ENCODE measurements at regions not wholly inside any gene's neighbourhood (a gene's known extent, or its start where the extent isn't known, plus 50 kb on each side); places are given as distances from the start of the nearest gene placed in this dataset.

DNA sequence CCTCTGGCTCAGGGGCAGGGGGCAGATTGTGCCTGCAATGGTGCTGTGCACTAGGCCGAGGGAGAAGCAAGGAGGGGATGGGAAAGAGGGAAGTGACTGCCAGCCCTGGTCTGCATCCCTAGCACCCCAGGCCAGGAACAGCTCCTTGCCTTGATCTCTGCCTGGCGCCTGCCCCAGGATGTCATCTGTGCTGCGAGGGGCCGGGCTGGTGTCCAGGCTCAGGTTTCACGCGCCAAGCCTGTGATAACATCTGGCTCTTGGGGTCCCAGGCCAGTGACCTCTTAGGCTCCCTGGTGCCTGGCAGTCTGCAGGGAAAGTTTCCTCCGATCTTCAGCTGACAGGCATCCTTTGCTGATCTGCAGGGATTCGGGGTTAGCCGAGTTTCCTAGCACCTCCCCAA, 193.5 kb upstream of the GPR26 start:
- WGBS, 4 donors: 0 to 18% (median 3%) methylated on average over 3 to 9 of the region's 9 CpGs
- TF ChIP-seq POLR2A (IDR thresholded peaks at IDR 0.05): no peak
- TF ChIP-seq, protein P1, sequence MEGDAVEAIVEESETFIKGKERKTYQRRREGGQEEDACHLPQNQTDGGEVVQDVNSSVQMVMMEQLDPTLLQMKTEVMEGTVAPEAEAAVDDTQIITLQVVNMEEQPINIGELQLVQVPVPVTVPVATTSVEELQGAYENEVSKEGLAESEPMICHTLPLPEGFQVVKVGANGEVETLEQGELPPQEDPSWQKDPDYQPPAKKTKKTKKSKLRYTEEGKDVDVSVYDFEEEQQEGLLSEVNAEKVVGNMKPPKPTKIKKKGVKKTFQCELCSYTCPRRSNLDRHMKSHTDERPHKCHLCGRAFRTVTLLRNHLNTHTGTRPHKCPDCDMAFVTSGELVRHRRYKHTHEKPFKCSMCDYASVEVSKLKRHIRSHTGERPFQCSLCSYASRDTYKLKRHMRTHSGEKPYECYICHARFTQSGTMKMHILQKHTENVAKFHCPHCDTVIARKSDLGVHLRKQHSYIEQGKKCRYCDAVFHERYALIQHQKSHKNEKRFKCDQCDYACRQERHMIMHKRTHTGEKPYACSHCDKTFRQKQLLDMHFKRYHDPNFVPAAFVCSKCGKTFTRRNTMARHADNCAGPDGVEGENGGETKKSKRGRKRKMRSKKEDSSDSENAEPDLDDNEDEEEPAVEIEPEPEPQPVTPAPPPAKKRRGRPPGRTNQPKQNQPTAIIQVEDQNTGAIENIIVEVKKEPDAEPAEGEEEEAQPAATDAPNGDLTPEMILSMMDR (IDR thresholded peaks at IDR 0.05): no peak
- no peak overlapping the region for H3K27ac ChIP-seq
- ATAC-seq: peak in 2 of 4 donors; percentile 35 to 62
- H3K9me3 ChIP-seq: no peaks in the 10 kb centered on the region
- DNase-seq: no peak
- H3K4me1 ChIP-seq: no peaks in the 10 kb centered on the region
- intact Hi-C loops (cut with DNase I): no loop called here
- H3K4me3 ChIP-seq: no peak overlapping the region
- peaks cover 0 to 21% (median 0%) of the 10 kb centered on the region in 9 donors for H3K27me3 ChIP-seq
- no peaks in the 10 kb centered on the region for H3K36me3 ChIP-seq

- TF ChIP-seq, protein P1 (IDR thresholded peaks at IDR 0.05): no peak
- no peak for TF ChIP-seq POLR2A (IDR thresholded peaks at IDR 0.05)
- no peak for DNase-seq
- H3K27me3 ChIP-seq: peaks cover 0 to 21% (median 0%) of the 10 kb centered on the region in 9 donors
- no peak overlapping the region for H3K4me3 ChIP-seq
- H3K4me1 ChIP-seq: no peaks in the 10 kb centered on the region
- no peak for ATAC-seq
- H3K9me3 ChIP-seq: no peaks in the 10 kb centered on the region
- intact Hi-C loops (cut with DNase I): no loop called here
- H3K36me3 ChIP-seq: no peaks in the 10 kb centered on the region
- no peak overlapping the region for H3K27ac ChIP-seq
- 57 to 69% (median 64%) methylated on average over 4 of the region's 4 CpGs for WGBS, 4 donors
Observed at GRCh38 chr10:123474700-123475099, 191.5 kb upstream of the GPR26 start.

DNA sequence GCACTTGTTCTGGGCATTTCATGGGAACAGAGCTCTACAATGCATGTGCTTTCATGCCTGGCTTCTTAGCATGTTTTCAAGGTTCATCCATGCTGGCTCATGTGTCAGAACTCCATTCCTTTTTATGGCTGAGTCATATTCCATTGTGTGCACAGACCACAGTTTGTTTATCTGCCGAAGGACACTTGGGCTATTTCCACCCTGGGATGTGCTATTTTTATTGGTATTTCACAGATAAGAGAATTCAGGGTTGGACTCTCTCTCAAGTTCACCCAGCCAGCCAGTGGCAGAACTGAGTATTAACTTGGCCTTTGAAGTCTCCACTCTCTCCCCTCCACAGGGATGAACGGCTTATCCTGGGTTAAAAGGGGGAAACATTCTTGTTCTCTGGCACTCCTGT, 190.7 kb upstream of the GPR26 start:
- H3K36me3 ChIP-seq: no peaks in the 10 kb centered on the region
- no peak for ATAC-seq
- peaks cover 0 to 21% (median 0%) of the 10 kb centered on the region in 9 donors for H3K27me3 ChIP-seq
- TF ChIP-seq, protein P1 (IDR thresholded peaks at IDR 0.05): no peak
- TF ChIP-seq POLR2A (IDR thresholded peaks at IDR 0.05): no peak
- no peak overlapping the region for H3K27ac ChIP-seq
- no peaks in the 10 kb centered on the region for H3K9me3 ChIP-seq
- H3K4me3 ChIP-seq: no peak overlapping the region
- intact Hi-C loops (cut with DNase I): no loop called here
- H3K4me1 ChIP-seq: no peaks in the 10 kb centered on the region
- 12 to 33% (median 15%) methylated on average over 2 of the region's 2 CpGs for WGBS, 4 donors
- no peak for DNase-seq

GRCh38 chr10:123478116-123478515, 188.0 kb upstream of the GPR26 start:
- no peaks in the 10 kb centered on the region for H3K36me3 ChIP-seq
- no peak overlapping the region for H3K27ac ChIP-seq
- TF ChIP-seq POLR2A (IDR thresholded peaks at IDR 0.05): no peak
- TF ChIP-seq, protein P1 (IDR thresholded peaks at IDR 0.05): no peak
- no peaks in the 10 kb centered on the region for H3K4me1 ChIP-seq
- intact Hi-C loops (cut with DNase I): no loop called here
- no peaks in the 10 kb centered on the region for H3K9me3 ChIP-seq
- ATAC-seq: no peak
- peaks cover 0 to 10% (median 0%) of the 10 kb centered on the region in 9 donors for H3K27me3 ChIP-seq
- H3K4me3 ChIP-seq: no peak overlapping the region
- no peak for DNase-seq
- 62 to 84% (median 72%) methylated on average over 2 of the region's 2 CpGs for WGBS, 4 donors
